HepG2 (cell line): ENCODE measurements at regions not wholly inside any gene's neighbourhood (a gene's known extent, or its start where the extent isn't known, plus 50 kb on each side); places are given as distances from the start of the nearest gene placed in this dataset.

Experiments
- ATAC-seq: fragments of 200-7000 bp; cut with Tn5 transposase; 3 replicates; pipeline ENCODE4 v1.9.1; 2020; ENCODE audit warnings: mild to moderate bottlenecking, moderate library complexity
- BruUV-seq: library from RNA; stranded (reverse); fragments of 400-500 nt; replicated peaks from 2 replicates; lab custom pipeline; 2021; lab: Mats Ljungman, UMichigan
- CTCF ChIA-PET: fragments of 300-600 bp; formaldehyde crosslinking; extraction: SDS; loops from one replicate; lab custom pipeline; 2021; ENCODE audit warnings: low total read pairs, inconsistent platforms, low intra/inter-chr PET ratio; lab: Yijun Ruan, JAX
- POLR2A ChIA-PET: fragments of 350-600 bp; sonication (Branson Sonifier 250); formaldehyde crosslinking; loops from one replicate; lab custom pipeline; 2020; ENCODE audit warnings: antibody characterized with exemption, inconsistent platforms; lab: Yijun Ruan, JAX
- DNase-seq: peaks from one replicate; pipeline ENCODE4 v3.0.0-alpha.2; 2015; ENCODE audit warnings: low spot score
- FAIRE-seq: peaks from 3 replicates; lab custom pipeline; 2011; peaks lifted over from hg19 to GRCh38; lab: Jason Lieb, UNC
- H2AFZ ChIP-seq: one replicate; pipeline ENCODE4 v1.6.1; 2011; ENCODE audit warnings: low read length, inconsistent platforms
- H3K27ac ChIP-seq: fragments of 300-600 bp; 3 replicates; pipeline ENCODE4 v1.8.0; 2011; ENCODE audit warnings: mixed run types, mild to moderate bottlenecking, mixed read lengths, low read length, inconsistent platforms; ENCODE audit not compliant: insufficient read depth; ENCODE audit errors: extremely low read length
- H3K27me3 ChIP-seq, 2 experiments: fragments of 200-600 bp in 1 of 2; 2 replicates in 1 of 2; 3 replicates in 1 of 2; pipeline versions ENCODE4 v1.6.0 to v1.8.0; 2011; ENCODE audit warnings: low read length in 2 of 2, mild to moderate bottlenecking in 2 of 2, moderate library complexity in 2 of 2, inconsistent platforms in 1 of 2; ENCODE audit not compliant: insufficient read depth in 2 of 2, control insufficient read depth in 1 of 2
- H3K36me3 ChIP-seq, 2 experiments: fragments of 200-600 bp in 1 of 2; replicated peaks in 1 of 2; 2 replicates in 1 of 2; 3 replicates in 1 of 2; pipeline versions ENCODE4 v1.5.1 to v1.8.0; 2011; ENCODE audit warnings: low read length in 2 of 2, inconsistent platforms in 1 of 2; ENCODE audit not compliant: insufficient read depth in 2 of 2, control insufficient read depth in 1 of 2
- H3K4me1 ChIP-seq: 2 replicates; pipeline ENCODE4 v1.5.1; 2012; ENCODE audit warnings: low read length, inconsistent platforms; ENCODE audit not compliant: insufficient read depth
- H3K4me2 ChIP-seq: 2 replicates; pipeline ENCODE4 v1.6.0; 2011; ENCODE audit warnings: low read depth, low read length, inconsistent platforms
- H3K4me3 ChIP-seq, 3 experiments: fragments of 200-600 bp in 1 of 3; sonication (generic), shearing (Covaris generic) in 1 of 3; replicated peaks in 1 of 3; 2 replicates each; pipeline ENCODE4 v1.5.1; 2011 to 2016; ENCODE audit warnings: low read length in 3 of 3, inconsistent platforms in 2 of 3, low read depth in 2 of 3, mild to moderate bottlenecking in 2 of 3, control low read depth in 1 of 3, mixed read lengths in 1 of 3; ENCODE audit not compliant: insufficient read depth in 1 of 3
- H3K79me2 ChIP-seq: one replicate; pipeline ENCODE4 v1.6.1; 2011; ENCODE audit warnings: low read length, inconsistent platforms; ENCODE audit not compliant: insufficient read depth
- H3K9ac ChIP-seq: 2 replicates; pipeline ENCODE4 v1.6.0; 2011; ENCODE audit warnings: mild to moderate bottlenecking, low read depth, low read length, inconsistent platforms; ENCODE audit not compliant: insufficient read depth
- H3K9me3 ChIP-seq: 2 replicates; pipeline ENCODE4 v1.5.1; 2012; ENCODE audit warnings: mild to moderate bottlenecking, low read length
- H4K20me1 ChIP-seq: 2 replicates; pipeline ENCODE4 v1.6.0; 2011; ENCODE audit warnings: inconsistent platforms, mild to moderate bottlenecking, low read length, moderate library complexity; ENCODE audit not compliant: insufficient read depth
- GTF3A ChIP-seq: sonication (generic); formaldehyde crosslinking; conservative IDR thresholded peaks from 2 replicates; pipeline ENCODE4 v1.4.0; 2020; ENCODE audit warnings: mild to moderate bottlenecking, missing genetic modification reagents
- IKZF1 ChIP-seq: fragments of 450-650 bp; IDR thresholded peaks from 2 replicates; pipeline ENCODE4 v1.7.1; 2016
- PCBP1 ChIP-seq: fragments of 200-400 bp; formaldehyde crosslinking; IDR thresholded peaks from 2 replicates; pipeline ENCODE4 v1.6.1; 2017; ENCODE audit warnings: mild to moderate bottlenecking, low read depth, low read length, borderline replicate concordance
- RARA ChIP-seq: IDR thresholded peaks from 2 replicates; pipeline ENCODE4 v1.6.1; 2016; ENCODE audit warnings: missing genetic modification reagents, missing compliant biosample characterization
- SMAD1 ChIP-seq: sonication (generic); formaldehyde crosslinking; IDR thresholded peaks from 2 replicates; pipeline ENCODE4 v1.4.0; 2020; ENCODE audit warnings: missing genetic modification reagents, low read depth, mild to moderate bottlenecking, borderline replicate concordance
- ZNF570 ChIP-seq: sonication (generic); formaldehyde crosslinking; IDR thresholded peaks from 2 replicates; pipeline ENCODE4 v1.4.0; 2020; ENCODE audit warnings: mild to moderate bottlenecking, missing genetic modification reagents, borderline replicate concordance
- ZNF800 ChIP-seq: sonication (generic); formaldehyde crosslinking; IDR thresholded peaks from 2 replicates; pipeline ENCODE4 v1.4.0; 2020; ENCODE audit warnings: missing genetic modification reagents
- WGBS: methylation state at CpG from one replicate; pipeline ENCODE4 v1.1.6; 2017; ENCODE audit warnings: low lambda C conversion rate; 5-methylcytosine and 5-hydroxymethylcytosine counted together
- in situ Hi-C: cut with HindIII; loops from 2 replicates; pipeline ENCODE4 v1.10.0; 2017; ENCODE audit warnings: low pct_unique_long_range_greater_than_20kb; ENCODE audit not compliant: extremely low pct_ligation_motif_present
- intact Hi-C: fragments of 100-400 bp; cut with micrococcal nuclease; formaldehyde crosslinking; loops from one replicate; pipeline ENCODE4 v1.10.0; 2022; ENCODE audit not compliant: unreplicated experiment
- TF ChIP-seq, protein P1 (sequence below): IDR thresholded peaks from 2 replicates; pipeline ENCODE4 v1.6.1; 2016; ENCODE audit warnings: low read depth, control low read depth

GRCh38 chr7:69254643-69255042, 343.6 kb upstream of the AUTS2 start:
- no peak for DNase-seq
- in situ Hi-C loops: no loop called here
- H2AFZ ChIP-seq: no peak overlapping the region
- H3K9me3 ChIP-seq: peaks cover 63% of the 10 kb centered on the region
- BruUV-seq: no TSS peak
- H3K4me3 ChIP-seq: no peak overlapping the region
- H3K4me1 ChIP-seq: no peaks in the 10 kb centered on the region
- CTCF ChIA-PET: no interaction called here
- H3K36me3 ChIP-seq: no peaks in the 10 kb centered on the region
- no peak for FAIRE-seq
- no peak for ATAC-seq
- no peaks in the 10 kb centered on the region for H4K20me1 ChIP-seq
- no peak overlapping the region for H3K9ac ChIP-seq
- intact Hi-C loops: no loop called here
- H3K79me2 ChIP-seq: no peaks in the 10 kb centered on the region
- H3K27ac ChIP-seq: no peak overlapping the region
- no peaks in the 10 kb centered on the region for H3K27me3 ChIP-seq
- POLR2A ChIA-PET: no interaction called here
- TF ChIP-seq GTF3A (no peak), IKZF1 (0 out of 2 replicates have a peak, but pooled peaks have one; percentile 21), RARA (CRISPR knock-in tag) (no peak), ZNF800 (CRISPR knock-in tag) (no peak)
- TF ChIP-seq, protein P1, sequence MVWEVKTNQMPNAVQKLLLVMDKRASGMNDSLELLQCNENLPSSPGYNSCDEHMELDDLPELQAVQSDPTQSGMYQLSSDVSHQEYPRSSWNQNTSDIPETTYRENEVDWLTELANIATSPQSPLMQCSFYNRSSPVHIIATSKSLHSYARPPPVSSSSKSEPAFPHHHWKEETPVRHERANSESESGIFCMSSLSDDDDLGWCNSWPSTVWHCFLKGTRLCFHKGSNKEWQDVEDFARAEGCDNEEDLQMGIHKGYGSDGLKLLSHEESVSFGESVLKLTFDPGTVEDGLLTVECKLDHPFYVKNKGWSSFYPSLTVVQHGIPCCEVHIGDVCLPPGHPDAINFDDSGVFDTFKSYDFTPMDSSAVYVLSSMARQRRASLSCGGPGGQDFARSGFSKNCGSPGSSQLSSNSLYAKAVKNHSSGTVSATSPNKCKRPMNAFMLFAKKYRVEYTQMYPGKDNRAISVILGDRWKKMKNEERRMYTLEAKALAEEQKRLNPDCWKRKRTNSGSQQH: no peak
- H3K4me2 ChIP-seq: no peak overlapping the region

DNA sequence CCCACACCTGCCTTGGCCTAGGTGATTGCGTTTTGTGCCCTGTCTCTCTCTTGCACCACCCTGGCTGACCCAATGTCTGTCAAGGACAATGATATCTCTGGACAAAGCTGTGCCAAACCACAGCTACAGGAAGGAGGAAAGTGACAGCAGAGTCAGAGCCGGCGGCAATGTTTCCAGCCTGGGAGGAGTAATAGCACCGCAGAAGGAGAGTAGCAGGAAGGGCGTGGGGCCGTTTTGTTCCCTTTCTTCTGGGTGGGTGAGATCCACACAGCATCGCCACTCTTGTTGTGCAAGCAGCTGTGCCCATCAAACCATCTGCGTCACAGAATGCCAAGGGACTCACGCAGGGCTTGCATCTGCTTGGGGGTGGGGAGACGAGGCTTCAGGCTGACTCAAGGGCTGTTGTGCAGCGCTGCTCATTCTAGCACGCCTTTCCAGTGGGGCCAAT, 341.6 kb upstream of the AUTS2 start:
- H3K9ac ChIP-seq: no peak overlapping the region
- ChIA-PET POLR2A (no interaction called here), CTCF (no interaction called here)
- no peak for FAIRE-seq
- H3K9me3 ChIP-seq: peaks cover 51% of the 10 kb centered on the region
- H2AFZ ChIP-seq: no peak overlapping the region
- no peak overlapping the region for H3K4me3 ChIP-seq
- TF ChIP-seq PCBP1 (no peak), ZNF570 (no peak), SMAD1 (CRISPR knock-in tag) (no peak)
- TF ChIP-seq, all 625 proteins: peak for 0
- H3K36me3 ChIP-seq: no peaks in the 10 kb centered on the region
- H3K27me3 ChIP-seq: no peaks in the 10 kb centered on the region
- no peak overlapping the region for H3K27ac ChIP-seq
- DNase-seq (no peak), ATAC-seq (no peak)
- no peak overlapping the region for H3K4me2 ChIP-seq
- in situ Hi-C loops (no loop called here), intact Hi-C loops (no loop called here)
- no peaks in the 10 kb centered on the region for H4K20me1 ChIP-seq
- WGBS: 31% methylated on average over 3 of the region's 12 CpGs
- no peaks in the 10 kb centered on the region for H3K4me1 ChIP-seq
- H3K79me2 ChIP-seq: no peaks in the 10 kb centered on the region
- no TSS peak for BruUV-seq
